Esophagus muscularis mucosa (tissue), 4 donors: ENCODE measurements at regions not wholly inside any gene's neighbourhood (a gene's known extent, or its start where the extent isn't known, plus 50 kb on each side); places are given as distances from the start of the nearest gene placed in this dataset.

Source experiments
- DNase-seq: peaks from one replicate; pipeline ENCODE4 v3.0.0-alpha.2; 2017; ENCODE audit errors: extremely low spot score
- H3K27ac ChIP-seq, 4 donors: fragments of 200-600 bp; sonication (generic); replicated peaks in 1 of 4; 1 replicate in 3 of 4; 2 replicates in 1 of 4; pipeline ENCODE4 v1.5.1; 2016 to 2019; ENCODE audit warnings: mild to moderate bottlenecking in 1 of 4
- H3K27me3 ChIP-seq, 4 donors: fragments of 200-600 bp; sonication (generic); one replicate each; pipeline versions ENCODE4 v1.5.1 to v1.6.0; 2016 to 2019
- H3K36me3 ChIP-seq, 4 donors: fragments of 200-600 bp; sonication (generic); one replicate each; pipeline ENCODE4 v1.5.1; 2016 to 2019
- H3K4me1 ChIP-seq, 4 donors: fragments of 200-600 bp; sonication (generic); one replicate each; pipeline ENCODE4 v1.5.1; 2016 to 2019
- H3K4me3 ChIP-seq, 4 donors: fragments of 200-600 bp; sonication (generic); 1 replicate in 2 of 4; 2 replicates in 2 of 4; pipeline ENCODE4 v1.5.1; 2016 to 2019; ENCODE audit warnings: mild to moderate bottlenecking in 4 of 4, moderate library complexity in 1 of 4
- H3K9me3 ChIP-seq, 4 donors: fragments of 200-600 bp; sonication (generic); 1 replicate in 3 of 4; 2 replicates in 1 of 4; pipeline ENCODE4 v1.5.1; 2016 to 2019
- EP300 ChIP-seq: sonication (generic); formaldehyde crosslinking; IDR thresholded peaks from one replicate; pipeline ENCODE4 v1.6.1; 2017; ENCODE audit warnings: antibody characterized with exemption
- POLR2A ChIP-seq: fragments of 450-650 bp; IDR thresholded peaks from one replicate; pipeline ENCODE4 v1.6.1; 2017; ENCODE audit warnings: antibody characterized with exemption, moderate library complexity, mild to moderate bottlenecking, low read depth
- POLR2AphosphoS5 ChIP-seq, 2 donors: sonication (generic); formaldehyde crosslinking; IDR thresholded peaks; one replicate each; pipeline ENCODE4 v1.6.1; 2017; ENCODE audit warnings: antibody characterized with exemption in 2 of 2
- WGBS: methylation state at CpG from one replicate; pipeline ENCODE4 v1.1.5; 2018; 5-methylcytosine and 5-hydroxymethylcytosine counted together
- intact Hi-C: fragments of 100-400 bp; cut with DNase I; formaldehyde crosslinking; loops from one replicate; pipeline ENCODE4 v1.15.1; 2023
- TF ChIP-seq, protein P1 (sequence below), 3 experiments: fragments of 200-600 bp in 2 of 3; fragments of 450-650 bp in 1 of 3; sonication (generic) in 2 of 3; IDR thresholded peaks; one replicate each; pipeline ENCODE4 v1.5.1; 2017 to 2019; ENCODE audit warnings: antibody characterized with exemption in 3 of 3, mild to moderate bottlenecking in 2 of 3, moderate library complexity in 1 of 3

DNA sequence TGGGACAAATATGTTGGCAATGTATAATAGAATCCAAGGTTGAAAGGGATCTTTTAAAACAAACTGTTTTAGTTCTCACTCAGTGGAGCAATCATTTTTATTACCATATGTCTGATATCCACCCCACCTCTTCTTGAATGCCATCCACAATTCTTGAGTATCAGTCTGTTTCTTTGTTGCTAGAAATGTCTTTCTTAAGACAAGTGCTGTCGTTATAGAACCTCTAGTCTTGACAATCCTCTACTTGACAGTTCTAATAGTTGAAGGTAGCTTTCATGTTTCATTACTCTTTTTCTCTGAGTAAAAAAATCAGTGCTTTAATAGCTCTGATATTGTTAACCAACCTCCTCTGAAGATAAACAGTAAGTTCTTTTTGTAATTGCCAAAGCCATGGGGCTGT lies 737.9 kb downstream of the MECOM start:
- Histone ChIP-seq H3K4me1 (no peaks in the 10 kb centered on the region), H3K36me3 (no peaks in the 10 kb centered on the region), H3K27me3 (no peaks in the 10 kb centered on the region), H3K27ac (no peak overlapping the region), H3K9me3 (no peaks in the 10 kb centered on the region), H3K4me3 (no peak overlapping the region)
- no peak for DNase-seq
- intact Hi-C loops: no loop called here
- no peak for TF ChIP-seq POLR2A
- TF ChIP-seq EP300: no peak
- no peak for TF ChIP-seq POLR2AphosphoS5 (IDR thresholded peaks at IDR 0.05)
- TF ChIP-seq, protein P1, sequence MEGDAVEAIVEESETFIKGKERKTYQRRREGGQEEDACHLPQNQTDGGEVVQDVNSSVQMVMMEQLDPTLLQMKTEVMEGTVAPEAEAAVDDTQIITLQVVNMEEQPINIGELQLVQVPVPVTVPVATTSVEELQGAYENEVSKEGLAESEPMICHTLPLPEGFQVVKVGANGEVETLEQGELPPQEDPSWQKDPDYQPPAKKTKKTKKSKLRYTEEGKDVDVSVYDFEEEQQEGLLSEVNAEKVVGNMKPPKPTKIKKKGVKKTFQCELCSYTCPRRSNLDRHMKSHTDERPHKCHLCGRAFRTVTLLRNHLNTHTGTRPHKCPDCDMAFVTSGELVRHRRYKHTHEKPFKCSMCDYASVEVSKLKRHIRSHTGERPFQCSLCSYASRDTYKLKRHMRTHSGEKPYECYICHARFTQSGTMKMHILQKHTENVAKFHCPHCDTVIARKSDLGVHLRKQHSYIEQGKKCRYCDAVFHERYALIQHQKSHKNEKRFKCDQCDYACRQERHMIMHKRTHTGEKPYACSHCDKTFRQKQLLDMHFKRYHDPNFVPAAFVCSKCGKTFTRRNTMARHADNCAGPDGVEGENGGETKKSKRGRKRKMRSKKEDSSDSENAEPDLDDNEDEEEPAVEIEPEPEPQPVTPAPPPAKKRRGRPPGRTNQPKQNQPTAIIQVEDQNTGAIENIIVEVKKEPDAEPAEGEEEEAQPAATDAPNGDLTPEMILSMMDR (IDR thresholded peaks at IDR 0.05): no peak
- WGBS: 88% methylated on average over 1 of the region's 1 CpG

DNA sequence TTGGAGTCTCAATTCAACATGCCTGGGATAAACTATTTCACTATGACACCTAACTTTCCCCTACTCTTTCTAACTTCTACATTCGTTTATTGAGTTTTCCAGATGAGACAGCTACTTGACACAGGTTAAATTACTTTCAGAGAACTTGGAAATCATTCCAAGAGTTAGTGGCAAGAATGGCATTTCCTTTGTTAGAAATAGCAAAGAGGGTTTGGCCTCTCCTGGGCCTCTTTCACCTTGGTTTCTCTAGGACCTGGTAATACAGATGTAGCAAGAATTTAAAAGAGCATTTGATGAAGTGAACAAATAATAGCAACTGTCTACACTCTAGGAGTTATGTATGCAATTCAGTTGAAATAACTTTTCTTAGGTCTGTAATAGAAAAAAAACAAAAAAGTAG lies 748.9 kb downstream of the MECOM start:
- Histone ChIP-seq H3K36me3 (no peaks in the 10 kb centered on the region), H3K27ac (no peak overlapping the region), H3K4me1 (no peaks in the 10 kb centered on the region), H3K27me3 (no peaks in the 10 kb centered on the region), H3K4me3 (no peak overlapping the region), H3K9me3 (no peaks in the 10 kb centered on the region)
- WGBS: 42% methylated on average over 1 of the region's 1 CpG
- intact Hi-C loops: no loop called here
- TF ChIP-seq POLR2A (no peak), POLR2AphosphoS5 (IDR thresholded peaks at IDR 0.05) (no peak), EP300 (no peak)
- TF ChIP-seq, protein P1 (IDR thresholded peaks at IDR 0.05): no peak
- no peak for DNase-seq

DNA sequence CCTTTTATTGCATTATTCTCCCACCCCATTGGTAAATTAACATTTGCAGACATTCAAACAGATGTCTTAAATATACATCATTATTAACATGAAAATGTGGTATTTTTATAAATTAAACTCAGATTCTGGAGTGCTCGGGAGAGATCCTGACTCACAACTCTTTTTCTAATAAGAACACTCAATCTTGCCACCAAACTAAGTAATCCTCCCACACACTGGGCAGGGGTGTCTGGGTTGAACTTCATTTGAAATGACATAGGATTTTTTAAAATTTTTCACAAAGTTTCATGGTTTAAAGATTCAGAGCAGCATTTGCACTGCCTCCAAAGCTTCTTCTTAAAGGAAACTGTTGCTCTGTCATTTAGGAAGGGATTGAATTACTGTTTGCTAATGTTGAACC lies 754.3 kb downstream of the MECOM start:
- no peaks in the 10 kb centered on the region for H3K9me3 ChIP-seq
- no peak overlapping the region for H3K4me3 ChIP-seq
- no peak for DNase-seq
- WGBS: 56% methylated on average over 1 of the region's 1 CpG
- no peak overlapping the region for H3K27ac ChIP-seq
- no peaks in the 10 kb centered on the region for H3K36me3 ChIP-seq
- no peaks in the 10 kb centered on the region for H3K27me3 ChIP-seq
- intact Hi-C loops: no loop called here
- no peaks in the 10 kb centered on the region for H3K4me1 ChIP-seq
- TF ChIP-seq, protein P1 (IDR thresholded peaks at IDR 0.05): no peak
- TF ChIP-seq EP300 (no peak), POLR2AphosphoS5 (IDR thresholded peaks at IDR 0.05) (no peak), POLR2A (no peak)

DNA sequence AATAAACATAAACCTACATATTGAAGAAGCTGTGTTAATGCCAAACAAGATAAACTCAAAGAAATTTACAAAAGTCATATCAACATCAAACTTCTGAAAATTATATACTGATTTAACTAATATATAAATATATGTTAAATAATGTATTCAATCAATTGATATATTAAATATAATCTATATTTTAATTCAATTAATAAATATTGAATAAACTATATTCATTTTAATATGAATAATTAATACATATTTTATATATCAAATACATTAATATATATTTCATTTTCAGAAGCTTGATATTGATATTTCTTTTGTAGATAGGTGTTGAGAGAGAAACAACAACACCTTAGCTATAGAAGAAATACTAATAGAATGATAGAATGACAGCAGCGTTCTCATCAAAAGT lies 768.1 kb downstream of the MECOM start:
- TF ChIP-seq, protein P1 (IDR thresholded peaks at IDR 0.05): no peak
- no peak for TF ChIP-seq POLR2A
- TF ChIP-seq POLR2AphosphoS5 (IDR thresholded peaks at IDR 0.05): no peak
- no peak for DNase-seq
- intact Hi-C loops: no loop called here
- Histone ChIP-seq H3K27ac (no peak overlapping the region), H3K4me3 (no peak overlapping the region), H3K9me3 (peaks cover 0 to 6% (median 0%) of the 10 kb centered on the region in 4 donors), H3K27me3 (no peaks in the 10 kb centered on the region), H3K36me3 (no peaks in the 10 kb centered on the region), H3K4me1 (no peaks in the 10 kb centered on the region)
- 100% methylated on average over 1 of the region's 1 CpG for WGBS

DNA sequence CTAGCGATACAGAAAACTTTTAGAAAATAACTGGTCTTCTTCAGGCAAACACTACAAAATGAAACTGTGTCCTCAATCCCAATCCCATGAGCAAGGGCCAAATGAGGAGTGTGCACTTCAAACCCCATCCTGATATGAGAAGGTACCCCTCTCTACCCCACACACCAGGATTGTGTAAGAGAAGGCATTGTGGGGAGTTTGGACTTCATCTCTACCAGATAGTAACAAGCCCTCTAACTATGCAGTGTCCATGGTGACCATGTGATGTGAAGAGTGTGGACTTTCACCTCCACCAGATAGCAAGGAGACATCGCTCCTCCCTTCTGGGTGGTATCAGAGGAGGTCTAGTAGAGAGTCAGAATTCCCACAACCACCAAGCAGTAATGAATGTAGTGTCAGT lies 769.3 kb downstream of the MECOM start:
- peaks cover 0 to 6% (median 0%) of the 10 kb centered on the region in 4 donors for H3K9me3 ChIP-seq
- WGBS: 90% methylated on average over 2 of the region's 2 CpGs

More for the DNA sequence above, 769.3 kb downstream of the MECOM start:
- Histone ChIP-seq H3K27ac (no peak overlapping the region), H3K4me1 (no peaks in the 10 kb centered on the region), H3K4me3 (no peak overlapping the region), H3K27me3 (no peaks in the 10 kb centered on the region), H3K36me3 (no peaks in the 10 kb centered on the region)
- no peak for TF ChIP-seq POLR2AphosphoS5 (IDR thresholded peaks at IDR 0.05)
- no peak for TF ChIP-seq EP300
- intact Hi-C loops: no loop called here
- DNase-seq: no peak
